ENCODE measurements at regions not wholly inside any gene's neighbourhood (a gene's known extent, or its start where the extent isn't known, plus 50 kb on each side); places are given as distances from the start of the nearest gene placed in this dataset.

DNA sequence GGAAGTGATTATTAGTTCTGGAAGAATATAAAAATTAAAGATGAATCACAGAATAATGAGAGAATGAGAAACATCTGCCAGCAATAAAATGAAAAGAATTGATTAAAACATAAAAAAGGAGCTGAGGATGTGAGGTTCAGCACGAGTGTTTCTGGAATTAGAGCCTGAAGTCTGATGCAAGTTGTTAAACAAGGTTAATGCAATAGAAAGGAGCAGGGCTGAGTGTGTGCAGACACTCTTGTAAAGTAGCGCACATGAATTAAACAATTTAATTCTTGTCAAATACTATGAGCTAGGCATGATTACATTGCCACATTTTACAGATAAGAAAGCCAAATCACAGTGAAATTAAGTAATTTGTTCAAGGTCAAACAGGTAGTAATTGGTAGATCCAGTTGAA lies 384.2 kb downstream of the TAF11L14 start:
- in situ Hi-C loops (cut with MboI; ENCODE audit: low sequenced_read_pairs) (no loop called here), dilution Hi-C loops (cut with HindIII; ENCODE audit: low sequenced_read_pairs, unreplicated experiment) (no loop called here), intact Hi-C loops (cut with micrococcal nuclease) (no loop called here)
- Histone ChIP-seq H3K4ac (ENCODE audit: low read depth, low read length) (no peak overlapping the region), H2AK9ac (replicated peaks; ENCODE audit: low read depth, low read length, poor library complexity) (no peak overlapping the region), H3K36me3 (ENCODE audit: control insufficient read depth, insufficient read depth, low read length) (no peaks in the 10 kb centered on the region), H3K4me3 (ENCODE audit: insufficient read depth, low read depth, low read length) (no peak overlapping the region), H2BK20ac (ENCODE audit: low read depth, low read length) (no peak overlapping the region), H3K9ac (ENCODE audit: low read depth, low read length) (no peak overlapping the region), H3K9me3 (ENCODE audit: control insufficient read depth, insufficient read depth, low read length) (no peaks in the 10 kb centered on the region), H3K27ac (ENCODE audit: insufficient read depth, low read length) (no peak overlapping the region), H2BK120ac (ENCODE audit: low read depth, low read length) (no peak overlapping the region), H2AFZ (replicated peaks; ENCODE audit: low read length, poor library complexity) (no peak overlapping the region), H2BK5ac (ENCODE audit: low read depth, low read length, poor library complexity, severe bottlenecking) (no peak overlapping the region), H3K14ac (replicated peaks; ENCODE audit: low read depth, low read length) (no peak overlapping the region), H2AK5ac (ENCODE audit: low read depth, low read length) (no peak overlapping the region), H3K56ac (ENCODE audit: extremely low read depth, insufficient read depth, low read length) (no peak overlapping the region), H3K4me1 (ENCODE audit: control insufficient read depth, insufficient read depth, low read length) (no peaks in the 10 kb centered on the region), H4K91ac (ENCODE audit: insufficient read depth, low read depth, low read length) (no peak overlapping the region), H3K4me2 (ENCODE audit: low read depth, low read length) (no peak overlapping the region), H2BK15ac (ENCODE audit: low read depth, low read length) (no peak overlapping the region), H3K9me1 (ENCODE audit: insufficient read depth, low read length) (no peaks in the 10 kb centered on the region), H3K18ac (ENCODE audit: low read depth, low read length) (no peak overlapping the region), H4K20me1 (ENCODE audit: insufficient read depth, low read length) (no peaks in the 10 kb centered on the region), H3K27me3 (ENCODE audit: control insufficient read depth, insufficient read depth, low read length) (no peaks in the 10 kb centered on the region), H4K5ac (ENCODE audit: low read depth, low read length) (no peak overlapping the region), H4K8ac (ENCODE audit: low read depth in 2 of 2, low read length in 2 of 2) (no peak overlapping the region), H3K23ac (ENCODE audit: low read depth, low read length) (no peak overlapping the region), H3K79me1 (ENCODE audit: low read depth in 1 of 2, low read length in 2 of 2) (no peaks in the 10 kb centered on the region)
- TF ChIP-seq CHD1 (IDR thresholded peaks at IDR 0.05; ENCODE audit: low read depth, low read length) (no peak), RFX5 (IDR thresholded peaks at IDR 0.05; ENCODE audit: low read depth, low read length) (no peak), MAFK (IDR thresholded peaks at IDR 0.05; ENCODE audit: low read depth, low read length) (no peak), BHLHE40 (IDR thresholded peaks at IDR 0.05; ENCODE audit: low read depth, low read length) (no peak), FOS (IDR thresholded peaks at IDR 0.05; ENCODE audit: low read depth, low read length) (no peak), RAD21 (IDR thresholded peaks at IDR 0.05; ENCODE audit: low read length) (no peak), SMC3 (IDR thresholded peaks at IDR 0.05; ENCODE audit: low read depth, low read length) (no peak), POLR2A (IDR thresholded peaks at IDR 0.05; ENCODE audit: low read depth, low read length) (no peak), MAZ (IDR thresholded peaks at IDR 0.05; ENCODE audit: borderline replicate concordance, low read depth, low read length) (no peak), NFE2L2 (IDR thresholded peaks at IDR 0.05; ENCODE audit: low read depth, low read length) (no peak)
- TF ChIP-seq, protein P1, sequence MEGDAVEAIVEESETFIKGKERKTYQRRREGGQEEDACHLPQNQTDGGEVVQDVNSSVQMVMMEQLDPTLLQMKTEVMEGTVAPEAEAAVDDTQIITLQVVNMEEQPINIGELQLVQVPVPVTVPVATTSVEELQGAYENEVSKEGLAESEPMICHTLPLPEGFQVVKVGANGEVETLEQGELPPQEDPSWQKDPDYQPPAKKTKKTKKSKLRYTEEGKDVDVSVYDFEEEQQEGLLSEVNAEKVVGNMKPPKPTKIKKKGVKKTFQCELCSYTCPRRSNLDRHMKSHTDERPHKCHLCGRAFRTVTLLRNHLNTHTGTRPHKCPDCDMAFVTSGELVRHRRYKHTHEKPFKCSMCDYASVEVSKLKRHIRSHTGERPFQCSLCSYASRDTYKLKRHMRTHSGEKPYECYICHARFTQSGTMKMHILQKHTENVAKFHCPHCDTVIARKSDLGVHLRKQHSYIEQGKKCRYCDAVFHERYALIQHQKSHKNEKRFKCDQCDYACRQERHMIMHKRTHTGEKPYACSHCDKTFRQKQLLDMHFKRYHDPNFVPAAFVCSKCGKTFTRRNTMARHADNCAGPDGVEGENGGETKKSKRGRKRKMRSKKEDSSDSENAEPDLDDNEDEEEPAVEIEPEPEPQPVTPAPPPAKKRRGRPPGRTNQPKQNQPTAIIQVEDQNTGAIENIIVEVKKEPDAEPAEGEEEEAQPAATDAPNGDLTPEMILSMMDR (conservative IDR thresholded peaks at IDR 0.05; ENCODE audit: low read depth, low read length): no peak
- TF ChIP-seq, protein P2, sequence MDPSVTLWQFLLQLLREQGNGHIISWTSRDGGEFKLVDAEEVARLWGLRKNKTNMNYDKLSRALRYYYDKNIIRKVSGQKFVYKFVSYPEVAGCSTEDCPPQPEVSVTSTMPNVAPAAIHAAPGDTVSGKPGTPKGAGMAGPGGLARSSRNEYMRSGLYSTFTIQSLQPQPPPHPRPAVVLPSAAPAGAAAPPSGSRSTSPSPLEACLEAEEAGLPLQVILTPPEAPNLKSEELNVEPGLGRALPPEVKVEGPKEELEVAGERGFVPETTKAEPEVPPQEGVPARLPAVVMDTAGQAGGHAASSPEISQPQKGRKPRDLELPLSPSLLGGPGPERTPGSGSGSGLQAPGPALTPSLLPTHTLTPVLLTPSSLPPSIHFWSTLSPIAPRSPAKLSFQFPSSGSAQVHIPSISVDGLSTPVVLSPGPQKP (IDR thresholded peaks at IDR 0.05; ENCODE audit: borderline replicate concordance, low read depth, low read length): no peak
- ATAC-seq (ENCODE audit: low read depth) (no peak), DNase-seq (no peak)
- WGBS, 2 experiments (ENCODE audit: extremely low coverage in 2 of 2, insufficient read length in 1 of 2): no CpG with 5 or more reads among the region's 2 CpGs
- ChIA-PET CTCF (interaction anchor here (0.6 kb wide), 1 partner anchor 67 kb away, joined by 5 read pairs; no protein-coding TSS in a partner anchor), POLR2A (ENCODE audit: unreplicated experiment) (no interaction called here)
- no TSS peak for BruUV-seq (replicated peaks)

Measured in IMR-90 (cell line).